ENCODE measurements at regions not wholly inside any gene's neighbourhood (a gene's known extent, or its start where the extent isn't known, plus 50 kb on each side); places are given as distances from the start of the nearest gene placed in this dataset.

DNA sequence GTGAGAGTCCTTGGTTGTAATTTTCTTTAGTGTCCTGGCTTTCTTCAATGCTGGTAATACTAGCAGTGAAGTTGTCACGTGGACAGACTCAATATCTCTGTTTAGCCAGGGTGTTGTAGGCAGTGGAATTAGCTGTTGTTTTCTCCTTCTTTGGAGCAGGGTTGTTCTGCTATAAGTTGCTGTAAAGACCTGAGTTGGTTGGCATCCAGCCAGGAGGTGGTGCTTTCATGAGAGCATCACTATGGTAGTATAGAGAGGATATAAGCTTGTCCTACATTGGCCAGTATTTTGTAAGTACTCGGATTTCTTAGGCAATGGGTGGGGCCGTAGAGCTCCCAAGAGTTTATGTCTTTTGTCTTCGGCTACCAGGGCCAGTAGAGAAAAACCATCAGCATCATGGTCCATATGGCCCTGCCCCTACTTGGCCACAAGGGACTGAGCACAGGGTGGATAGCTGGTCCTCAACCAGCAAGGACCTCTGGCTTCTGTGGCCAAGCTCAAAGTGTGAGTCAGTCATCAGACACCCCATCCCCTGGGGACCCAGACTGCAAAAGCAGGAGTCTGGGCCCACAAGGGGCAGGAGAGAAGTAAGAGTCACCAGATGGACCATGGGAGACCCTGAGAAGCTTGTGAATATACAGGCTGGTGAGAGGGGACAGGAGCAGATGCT, 127.9 kb upstream of the NXT1 start:
- no peak overlapping the region for H3K9ac ChIP-seq (ENCODE audit: low read depth in 1 of 2, low read length in 2 of 2)
- no peak overlapping the region for H3K4me3 ChIP-seq (ENCODE audit: low read depth in 1 of 3, low read length in 3 of 3)
- no peak overlapping the region for H3K27ac ChIP-seq (ENCODE audit: low read depth in 1 of 2, low read length in 2 of 2)
- H3K27me3 ChIP-seq (ENCODE audit: control insufficient read depth in 4 of 4, insufficient read depth in 4 of 4, low read length in 3 of 4): peaks cover 0 to 4% (median 0%) of the 10 kb centered on the region in 4 donors
- 77% methylated on average over 4 of the region's 4 CpGs for WGBS
- peaks cover 0 to 12% (median 4%) of the 10 kb centered on the region in 4 donors for H3K9me3 ChIP-seq (ENCODE audit: control insufficient read depth in 4 of 4, low read length in 3 of 4)
- DNase-seq (ENCODE audit: low spot score): no peak
- TF ChIP-seq MAX (IDR thresholded peaks at IDR 0.05): no peak
- TF ChIP-seq FOXA2 (IDR thresholded peaks at IDR 0.05): no peak
- TF ChIP-seq ZBTB33 (IDR thresholded peaks at IDR 0.05): no peak
- no peak for TF ChIP-seq GABPA (IDR thresholded peaks at IDR 0.05 in 1 of 2, conservative IDR thresholded peaks at IDR 0.05 in 1 of 2)
- TF ChIP-seq SP1 (IDR thresholded peaks at IDR 0.05): no peak
- TF ChIP-seq, protein P1, sequence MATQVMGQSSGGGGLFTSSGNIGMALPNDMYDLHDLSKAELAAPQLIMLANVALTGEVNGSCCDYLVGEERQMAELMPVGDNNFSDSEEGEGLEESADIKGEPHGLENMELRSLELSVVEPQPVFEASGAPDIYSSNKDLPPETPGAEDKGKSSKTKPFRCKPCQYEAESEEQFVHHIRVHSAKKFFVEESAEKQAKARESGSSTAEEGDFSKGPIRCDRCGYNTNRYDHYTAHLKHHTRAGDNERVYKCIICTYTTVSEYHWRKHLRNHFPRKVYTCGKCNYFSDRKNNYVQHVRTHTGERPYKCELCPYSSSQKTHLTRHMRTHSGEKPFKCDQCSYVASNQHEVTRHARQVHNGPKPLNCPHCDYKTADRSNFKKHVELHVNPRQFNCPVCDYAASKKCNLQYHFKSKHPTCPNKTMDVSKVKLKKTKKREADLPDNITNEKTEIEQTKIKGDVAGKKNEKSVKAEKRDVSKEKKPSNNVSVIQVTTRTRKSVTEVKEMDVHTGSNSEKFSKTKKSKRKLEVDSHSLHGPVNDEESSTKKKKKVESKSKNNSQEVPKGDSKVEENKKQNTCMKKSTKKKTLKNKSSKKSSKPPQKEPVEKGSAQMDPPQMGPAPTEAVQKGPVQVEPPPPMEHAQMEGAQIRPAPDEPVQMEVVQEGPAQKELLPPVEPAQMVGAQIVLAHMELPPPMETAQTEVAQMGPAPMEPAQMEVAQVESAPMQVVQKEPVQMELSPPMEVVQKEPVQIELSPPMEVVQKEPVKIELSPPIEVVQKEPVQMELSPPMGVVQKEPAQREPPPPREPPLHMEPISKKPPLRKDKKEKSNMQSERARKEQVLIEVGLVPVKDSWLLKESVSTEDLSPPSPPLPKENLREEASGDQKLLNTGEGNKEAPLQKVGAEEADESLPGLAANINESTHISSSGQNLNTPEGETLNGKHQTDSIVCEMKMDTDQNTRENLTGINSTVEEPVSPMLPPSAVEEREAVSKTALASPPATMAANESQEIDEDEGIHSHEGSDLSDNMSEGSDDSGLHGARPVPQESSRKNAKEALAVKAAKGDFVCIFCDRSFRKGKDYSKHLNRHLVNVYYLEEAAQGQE (IDR thresholded peaks at IDR 0.05): no peak
- no peak for TF ChIP-seq NR2F2 (IDR thresholded peaks at IDR 0.05)
- TF ChIP-seq RAD21 (IDR thresholded peaks at IDR 0.05): no peak
- TF ChIP-seq EGR1 (IDR thresholded peaks at IDR 0.05; ENCODE audit: low read depth in 2 of 2): no peak
- no peak for TF ChIP-seq JUND (IDR thresholded peaks at IDR 0.05)
- no peak for TF ChIP-seq HNF4A (conservative IDR thresholded peaks at IDR 0.05)
- TF ChIP-seq FOXA1 (IDR thresholded peaks at IDR 0.05): no peak
- TF ChIP-seq, protein P2, sequence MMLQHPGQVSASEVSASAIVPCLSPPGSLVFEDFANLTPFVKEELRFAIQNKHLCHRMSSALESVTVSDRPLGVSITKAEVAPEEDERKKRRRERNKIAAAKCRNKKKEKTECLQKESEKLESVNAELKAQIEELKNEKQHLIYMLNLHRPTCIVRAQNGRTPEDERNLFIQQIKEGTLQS (IDR thresholded peaks at IDR 0.05): no peak
- no peak for TF ChIP-seq RXRA (IDR thresholded peaks at IDR 0.05)
- no peak for TF ChIP-seq YY1 (IDR thresholded peaks at IDR 0.05)
- TF ChIP-seq CTCF (IDR thresholded peaks at IDR 0.05; ENCODE audit: low read depth, low read length, missing input control): no peak
- H3K36me3 ChIP-seq (ENCODE audit: control insufficient read depth in 4 of 4, insufficient read depth in 3 of 4, low read depth in 1 of 4, low read length in 3 of 4): no peaks in the 10 kb centered on the region
- H3K4me1 ChIP-seq (ENCODE audit: control insufficient read depth in 4 of 4, insufficient read depth in 4 of 4, low read length in 3 of 4): no peaks in the 10 kb centered on the region
